ENCODE measurements at regions not wholly inside any gene's neighbourhood (a gene's known extent, or its start where the extent isn't known, plus 50 kb on each side); places are given as distances from the start of the nearest gene placed in this dataset.

GRCh38 chr14:99327458-99328250 is 55.7 kb upstream of the BCL11B start:
- no peak for ATAC-seq

GRCh38 chr14:99327050-99327449 is 55.1 kb upstream of the BCL11B start:
- Mint-ChIP-seq H3K4me3 (no peak overlapping the region), H3K27ac (peak overlapping the region in 1 of 2 donors; percentile 45), H3K4me1 (ENCODE audit: low read depth in 2 of 2) (peaks cover 15 to 16% of the 10 kb centered on the region in 2 donors), H3K36me3 (no peaks in the 10 kb centered on the region), H3K9me3 (no peaks in the 10 kb centered on the region), H3K27me3 (no peaks in the 10 kb centered on the region)
- DNase-seq (ENCODE audit: low spot score) (no peak), ATAC-seq (no peak)

More at GRCh38 chr14:99327458-99328250, 55.7 kb upstream of the BCL11B start:
- Mint-ChIP-seq H3K4me3 (no peak overlapping the region), H3K4me1 (ENCODE audit: low read depth in 2 of 2) (peaks cover 13% of the 10 kb centered on the region in 2 donors), H3K27me3 (no peaks in the 10 kb centered on the region), H3K27ac (peak overlapping the region in 1 of 2 donors; percentile 45), H3K36me3 (no peaks in the 10 kb centered on the region), H3K9me3 (no peaks in the 10 kb centered on the region)
- no peak for DNase-seq (ENCODE audit: low spot score)

GRCh38 chr14:99326041-99326710 is 54.2 kb upstream of the BCL11B start:
- no peaks in the 10 kb centered on the region for H3K36me3 Mint-ChIP-seq
- no peak overlapping the region for H3K4me3 Mint-ChIP-seq
- DNase-seq (ENCODE audit: low spot score) (no peak), ATAC-seq (no peak)
- H3K9me3 Mint-ChIP-seq: no peaks in the 10 kb centered on the region
- H3K27ac Mint-ChIP-seq: no peak overlapping the region
- H3K27me3 Mint-ChIP-seq: no peaks in the 10 kb centered on the region
- peaks cover 22 to 24% of the 10 kb centered on the region in 2 donors for H3K4me1 Mint-ChIP-seq (ENCODE audit: low read depth in 2 of 2)

GRCh38 chr14:99325591-99325990 is 53.6 kb upstream of the BCL11B start:
- Mint-ChIP-seq H3K36me3 (no peaks in the 10 kb centered on the region), H3K27me3 (no peaks in the 10 kb centered on the region), H3K9me3 (no peaks in the 10 kb centered on the region), H3K27ac (no peak overlapping the region), H3K4me1 (ENCODE audit: low read depth in 2 of 2) (peaks cover 26 to 29% of the 10 kb centered on the region in 2 donors), H3K4me3 (no peak overlapping the region)
- ATAC-seq (no peak), DNase-seq (ENCODE audit: low spot score) (no peak)

- Mint-ChIP-seq H3K4me1 (ENCODE audit: low read depth in 2 of 2) (peaks cover 29 to 33% of the 10 kb centered on the region in 2 donors), H3K27me3 (no peaks in the 10 kb centered on the region), H3K9me3 (no peaks in the 10 kb centered on the region), H3K4me3 (no peak overlapping the region), H3K27ac (no peak overlapping the region), H3K36me3 (no peaks in the 10 kb centered on the region)
- DNase-seq (ENCODE audit: low spot score) (no peak), ATAC-seq (no peak)
These were observed 53.0 kb upstream of the BCL11B start for GRCh38 chr14:99325016-99325415.

GRCh38 chr14:99324291-99324690 is 52.3 kb upstream of the BCL11B start:
- H3K36me3 Mint-ChIP-seq: no peaks in the 10 kb centered on the region
- H3K4me1 Mint-ChIP-seq (ENCODE audit: low read depth in 2 of 2): peaks cover 35 to 40% of the 10 kb centered on the region in 2 donors
- no peak for DNase-seq (ENCODE audit: low spot score)
- no peak overlapping the region for H3K27ac Mint-ChIP-seq
- no peak for ATAC-seq
- H3K27me3 Mint-ChIP-seq: no peaks in the 10 kb centered on the region
- H3K4me3 Mint-ChIP-seq: no peak overlapping the region
- H3K9me3 Mint-ChIP-seq: no peaks in the 10 kb centered on the region

GRCh38 chr14:99323603-99324185 is 51.7 kb upstream of the BCL11B start:
- H3K36me3 Mint-ChIP-seq: no peaks in the 10 kb centered on the region
- no peak for ATAC-seq
- H3K27me3 Mint-ChIP-seq: no peaks in the 10 kb centered on the region
- no peak overlapping the region for H3K4me3 Mint-ChIP-seq
- no peak overlapping the region for H3K27ac Mint-ChIP-seq
- DNase-seq (ENCODE audit: low spot score): no peak
- H3K9me3 Mint-ChIP-seq: no peaks in the 10 kb centered on the region
- H3K4me1 Mint-ChIP-seq (ENCODE audit: low read depth in 2 of 2): peaks cover 38 to 45% of the 10 kb centered on the region in 2 donors

GRCh38 chr14:99322731-99323599 is 51.0 kb upstream of the BCL11B start:
- DNase-seq (ENCODE audit: low spot score) (no peak), ATAC-seq (no peak)
- H3K27me3 Mint-ChIP-seq: no peaks in the 10 kb centered on the region
- no peak overlapping the region for H3K27ac Mint-ChIP-seq
- H3K36me3 Mint-ChIP-seq: no peaks in the 10 kb centered on the region
- no peak overlapping the region for H3K4me3 Mint-ChIP-seq
- no peaks in the 10 kb centered on the region for H3K9me3 Mint-ChIP-seq
- H3K4me1 Mint-ChIP-seq (ENCODE audit: low read depth in 2 of 2): peaks cover 42 to 50% of the 10 kb centered on the region in 2 donors

GRCh38 chr14:99321955-99322730 is 50.1 kb upstream of the BCL11B start:
- Mint-ChIP-seq H3K36me3 (no peaks in the 10 kb centered on the region), H3K9me3 (no peaks in the 10 kb centered on the region), H3K27me3 (no peaks in the 10 kb centered on the region), H3K4me1 (ENCODE audit: low read depth in 2 of 2) (peaks cover 48 to 55% of the 10 kb centered on the region in 2 donors), H3K27ac (peak overlapping the region; percentile 34 to 38), H3K4me3 (peak overlapping the region; percentile 66)
- ATAC-seq (no peak), DNase-seq (ENCODE audit: low spot score) (no peak)
